Breast epithelium (tissue), 4 donors: ENCODE measurements at regions not wholly inside any gene's neighbourhood (a gene's known extent, or its start where the extent isn't known, plus 50 kb on each side); places are given as distances from the start of the nearest gene placed in this dataset.

ENCODE experiments used
- DNase-seq, 2 donors: peaks; one replicate each; pipeline ENCODE4 v3.0.0-alpha.2; 2019; ENCODE audit warnings: low spot score in 2 of 2
- H3K27ac ChIP-seq, 2 donors: fragments of 200-600 bp; sonication (generic) in 1 of 2; one replicate each; pipeline ENCODE4 v1.5.1; 2016 to 2019; ENCODE audit warnings: mild to moderate bottlenecking in 1 of 2
- H3K27me3 ChIP-seq, 2 donors: fragments of 200-600 bp; sonication (generic) in 1 of 2; one replicate each; pipeline versions ENCODE4 v1.5.1 to v1.6.0; 2017 to 2019; ENCODE audit warnings: control low read depth in 1 of 2, mild to moderate bottlenecking in 1 of 2
- H3K36me3 ChIP-seq: fragments of 200-600 bp; one replicate; pipeline ENCODE4 v1.5.1; 2019
- H3K4me1 ChIP-seq, 2 donors: fragments of 200-600 bp; sonication (generic); one replicate each; pipeline ENCODE4 v1.5.1; 2016 to 2019; ENCODE audit warnings: control low read depth in 1 of 2
- H3K4me3 ChIP-seq, 3 donors: fragments of 200-600 bp; sonication (generic); 1 replicate in 2 of 3; 2 replicates in 1 of 3; pipeline ENCODE4 v1.5.1; 2016 to 2019; ENCODE audit warnings: mild to moderate bottlenecking in 3 of 3, moderate library complexity in 2 of 3
- H3K9me3 ChIP-seq, 2 donors: fragments of 200-600 bp; sonication (generic) in 1 of 2; one replicate each; pipeline ENCODE4 v1.5.1; 2016 to 2019; ENCODE audit warnings: control low read depth in 1 of 2
- CTCF ChIP-seq, 3 donors: fragments of 450-650 bp; IDR thresholded peaks; one replicate each; pipeline ENCODE4 v1.5.1; 2016 to 2017; ENCODE audit warnings: antibody characterized with exemption in 3 of 3, mild to moderate bottlenecking in 3 of 3, moderate library complexity in 3 of 3
- POLR2A ChIP-seq: fragments of 450-650 bp; IDR thresholded peaks from one replicate; pipeline ENCODE4 v1.6.1; 2016; ENCODE audit warnings: antibody characterized with exemption, mild to moderate bottlenecking, moderate library complexity
- POLR2AphosphoS5 ChIP-seq, 3 donors: sonication (generic); formaldehyde crosslinking; IDR thresholded peaks; one replicate each; pipeline ENCODE4 v1.6.1; 2017; ENCODE audit warnings: antibody characterized with exemption in 3 of 3
- intact Hi-C: fragments of 100-400 bp; cut with DNase I; formaldehyde crosslinking; loops from one replicate; pipeline ENCODE4 v1.15.1; 2023; ENCODE audit warnings: low total_unique reads

GRCh38 chr12:126509572-126509971 is 1444.3 kb downstream of the AACS start:
- no peaks in the 10 kb centered on the region for H3K36me3 ChIP-seq
- H3K27me3 ChIP-seq: no peaks in the 10 kb centered on the region
- no peaks in the 10 kb centered on the region for H3K4me1 ChIP-seq
- H3K9me3 ChIP-seq: peaks cover 0 to 19% of the 10 kb centered on the region in 2 donors
- TF ChIP-seq POLR2A (no peak), CTCF (IDR thresholded peaks at IDR 0.05) (no peak), POLR2AphosphoS5 (IDR thresholded peaks at IDR 0.05) (no peak)
- H3K27ac ChIP-seq: no peak overlapping the region
- intact Hi-C loops: no loop called here
- H3K4me3 ChIP-seq: no peak overlapping the region
- DNase-seq: no peak

- Histone ChIP-seq H3K4me1 (no peaks in the 10 kb centered on the region), H3K9me3 (peaks cover 0 to 17% of the 10 kb centered on the region in 2 donors), H3K36me3 (no peaks in the 10 kb centered on the region), H3K27me3 (no peaks in the 10 kb centered on the region), H3K4me3 (no peak overlapping the region), H3K27ac (no peak overlapping the region)
- intact Hi-C loops: no loop called here
- no peak for TF ChIP-seq CTCF (IDR thresholded peaks at IDR 0.05)
- TF ChIP-seq POLR2A: no peak
- no peak for TF ChIP-seq POLR2AphosphoS5 (IDR thresholded peaks at IDR 0.05)
- DNase-seq: no peak
These were observed 1445.4 kb downstream of the AACS start for GRCh38 chr12:126510630-126511029.

GRCh38 chr12:126512916-126513913 is 1448.0 kb downstream of the AACS start:
- H3K4me3 ChIP-seq: no peak overlapping the region
- no peak for DNase-seq
- no peak overlapping the region for H3K27ac ChIP-seq
- H3K36me3 ChIP-seq: no peaks in the 10 kb centered on the region
- no peaks in the 10 kb centered on the region for H3K4me1 ChIP-seq
- H3K27me3 ChIP-seq: no peaks in the 10 kb centered on the region
- no peaks in the 10 kb centered on the region for H3K9me3 ChIP-seq
- no peak for TF ChIP-seq POLR2AphosphoS5 (IDR thresholded peaks at IDR 0.05)
- TF ChIP-seq CTCF (IDR thresholded peaks at IDR 0.05): no peak
- no peak for TF ChIP-seq POLR2A
- intact Hi-C loops: no loop called here

GRCh38 chr12:126518596-126519200 is 1453.5 kb downstream of the AACS start:
- Histone ChIP-seq H3K36me3 (no peaks in the 10 kb centered on the region), H3K27ac (no peak overlapping the region), H3K9me3 (no peaks in the 10 kb centered on the region), H3K27me3 (no peaks in the 10 kb centered on the region), H3K4me3 (no peak overlapping the region), H3K4me1 (no peaks in the 10 kb centered on the region)
- TF ChIP-seq POLR2AphosphoS5 (IDR thresholded peaks at IDR 0.05) (no peak), CTCF (IDR thresholded peaks at IDR 0.05) (no peak), POLR2A (no peak)
- intact Hi-C loops: loop anchor here (5.0 kb wide), 1 partner anchor 599 kb away; no protein-coding TSS in a partner anchor
- no peak for DNase-seq

- H3K9me3 ChIP-seq: no peaks in the 10 kb centered on the region
- H3K4me1 ChIP-seq: no peaks in the 10 kb centered on the region
- H3K27ac ChIP-seq: no peak overlapping the region
- intact Hi-C loops: loop anchor here (5.0 kb wide), 1 partner anchor 597 kb away; no protein-coding TSS in a partner anchor
- H3K4me3 ChIP-seq: no peak overlapping the region
- no peak for DNase-seq
- no peaks in the 10 kb centered on the region for H3K36me3 ChIP-seq
- TF ChIP-seq POLR2AphosphoS5 (IDR thresholded peaks at IDR 0.05): no peak
- no peak for TF ChIP-seq POLR2A
- TF ChIP-seq CTCF (IDR thresholded peaks at IDR 0.05): no peak
- H3K27me3 ChIP-seq: no peaks in the 10 kb centered on the region
These were observed 1454.6 kb downstream of the AACS start for GRCh38 chr12:126519833-126520232.
